ENCODE measurements at regions not wholly inside any gene's neighbourhood (a gene's known extent, or its start where the extent isn't known, plus 50 kb on each side); places are given as distances from the start of the nearest gene placed in this dataset.

- H3K27me3 Mint-ChIP-seq = peaks cover 26% of the 10 kb centered on the region
- no peak for ATAC-seq (ENCODE audit: low read depth)
- no peak for DNase-seq
- H3K9me3 Mint-ChIP-seq (ENCODE audit: insufficient read depth) = no peaks in the 10 kb centered on the region
- no peak for TF ChIP-seq EZH2 (IDR thresholded peaks at IDR 0.05; ENCODE audit: borderline replicate concordance, insufficient read depth, low read depth, low read length, poor library complexity, severe bottlenecking)
- TF ChIP-seq CTCF (IDR thresholded peaks at IDR 0.05) = no peak
- CTCF ChIA-PET = no interaction called here
- no peaks in the 10 kb centered on the region for H4K20me1 ChIP-seq (ENCODE audit: control insufficient read depth, insufficient read depth, low read length, poor library complexity, severe bottlenecking)
- H3K4me3 ChIP-seq (ENCODE audit: control extremely low read depth in 1 of 5, extremely low read depth in 1 of 5, insufficient read depth in 1 of 5, low read depth in 2 of 5, low read length in 4 of 5) = no peak overlapping the region
- H3K36me3 ChIP-seq (replicated peaks in 1 of 2; ENCODE audit: control extremely low read depth in 1 of 2, control insufficient read depth in 1 of 2, extremely low read depth in 1 of 2, insufficient read depth in 2 of 2, low read length in 1 of 2) = no peaks in the 10 kb centered on the region
- no peaks in the 10 kb centered on the region for H3K9me3 ChIP-seq (ENCODE audit: control extremely low read depth in 1 of 3, control insufficient read depth in 2 of 3, insufficient read depth in 1 of 3, low read length in 2 of 3)
- H3K27ac Mint-ChIP-seq = no peak overlapping the region
- peaks cover 0 to 8% (median 0%) of the 10 kb centered on the region in 4 experiments for H3K27me3 ChIP-seq (replicated peaks in 1 of 4; ENCODE audit: control extremely low read depth in 1 of 4, control insufficient read depth in 3 of 4, insufficient read depth in 4 of 4, low read length in 3 of 4)
- WGBS (ENCODE audit: insufficient coverage) = 92% methylated on average over 5 of the region's 7 CpGs
- H3K27ac ChIP-seq (ENCODE audit: low read length in 2 of 2) = no peak overlapping the region
- no peaks in the 10 kb centered on the region for H3K79me2 ChIP-seq (ENCODE audit: control insufficient read depth, insufficient read depth, low read length)
- no peak overlapping the region for H2AFZ ChIP-seq (ENCODE audit: insufficient read depth, low read depth, low read length, poor library complexity, severe bottlenecking)
- H3K4me1 Mint-ChIP-seq = no peaks in the 10 kb centered on the region
- no peak overlapping the region for H3K4me2 ChIP-seq (replicated peaks; ENCODE audit: low read depth, low read length, poor library complexity, severe bottlenecking)
- H3K9ac ChIP-seq (ENCODE audit: low read length) = no peak overlapping the region
- H3K4me3 Mint-ChIP-seq = no peak overlapping the region
- no peaks in the 10 kb centered on the region for H3K4me1 ChIP-seq (ENCODE audit: control insufficient read depth in 2 of 2, insufficient read depth in 2 of 2, low read length in 2 of 2)
- POLR2A ChIA-PET = no interaction called here
- intact Hi-C loops (cut with micrococcal nuclease) = no loop called here
Observed at GRCh38 chr12:4047421-4047820, 174.2 kb upstream of the PARP11 start.

GRCh38 chr12:4046495-4046840 is 173.3 kb upstream of the PARP11 start:
- Histone ChIP-seq H4K20me1 (ENCODE audit: control insufficient read depth, insufficient read depth, low read length, poor library complexity, severe bottlenecking) (no peaks in the 10 kb centered on the region), H3K27ac (ENCODE audit: low read length in 2 of 2) (no peak overlapping the region), H3K27me3 (replicated peaks in 1 of 4; ENCODE audit: control extremely low read depth in 1 of 4, control insufficient read depth in 3 of 4, insufficient read depth in 4 of 4, low read length in 3 of 4) (peaks cover 0 to 8% (median 0%) of the 10 kb centered on the region in 4 experiments), H2AFZ (ENCODE audit: insufficient read depth, low read depth, low read length, poor library complexity, severe bottlenecking) (no peak overlapping the region), H3K79me2 (ENCODE audit: control insufficient read depth, insufficient read depth, low read length) (no peaks in the 10 kb centered on the region), H3K4me2 (replicated peaks; ENCODE audit: low read depth, low read length, poor library complexity, severe bottlenecking) (no peak overlapping the region), H3K36me3 (replicated peaks in 1 of 2; ENCODE audit: control extremely low read depth in 1 of 2, control insufficient read depth in 1 of 2, extremely low read depth in 1 of 2, insufficient read depth in 2 of 2, low read length in 1 of 2) (no peaks in the 10 kb centered on the region), H3K9ac (ENCODE audit: low read length) (no peak overlapping the region), H3K9me3 (ENCODE audit: control extremely low read depth in 1 of 3, control insufficient read depth in 2 of 3, insufficient read depth in 1 of 3, low read length in 2 of 3) (no peaks in the 10 kb centered on the region), H3K4me1 (ENCODE audit: control insufficient read depth in 2 of 2, insufficient read depth in 2 of 2, low read length in 2 of 2) (no peaks in the 10 kb centered on the region), H3K4me3 (ENCODE audit: control extremely low read depth in 1 of 5, extremely low read depth in 1 of 5, insufficient read depth in 1 of 5, low read depth in 2 of 5, low read length in 4 of 5) (no peak overlapping the region)
- Mint-ChIP-seq H3K27me3 (peaks cover 29% of the 10 kb centered on the region), H3K4me1 (no peaks in the 10 kb centered on the region), H3K4me3 (no peak overlapping the region), H3K27ac (no peak overlapping the region), H3K9me3 (ENCODE audit: insufficient read depth) (no peaks in the 10 kb centered on the region)
- 22% methylated on average over 3 of the region's 6 CpGs for WGBS (ENCODE audit: insufficient coverage)
- no peak for TF ChIP-seq CTCF (IDR thresholded peaks at IDR 0.05)
- TF ChIP-seq EZH2 (IDR thresholded peaks at IDR 0.05; ENCODE audit: borderline replicate concordance, insufficient read depth, low read depth, low read length, poor library complexity, severe bottlenecking) = no peak
- no peak for DNase-seq
- ChIA-PET CTCF (no interaction called here), POLR2A (no interaction called here)
- intact Hi-C loops (cut with micrococcal nuclease) = no loop called here
- no peak for ATAC-seq (ENCODE audit: low read depth)
